ENCODE measurements at regions not wholly inside any gene's neighbourhood (a gene's known extent, or its start where the extent isn't known, plus 50 kb on each side); places are given as distances from the start of the nearest gene placed in this dataset.
"Not testable (repeated sequence)": the region's sequence is repeated elsewhere in the genome, so short reads cannot be mapped to it uniquely, and the experiment has no call there.

DNA sequence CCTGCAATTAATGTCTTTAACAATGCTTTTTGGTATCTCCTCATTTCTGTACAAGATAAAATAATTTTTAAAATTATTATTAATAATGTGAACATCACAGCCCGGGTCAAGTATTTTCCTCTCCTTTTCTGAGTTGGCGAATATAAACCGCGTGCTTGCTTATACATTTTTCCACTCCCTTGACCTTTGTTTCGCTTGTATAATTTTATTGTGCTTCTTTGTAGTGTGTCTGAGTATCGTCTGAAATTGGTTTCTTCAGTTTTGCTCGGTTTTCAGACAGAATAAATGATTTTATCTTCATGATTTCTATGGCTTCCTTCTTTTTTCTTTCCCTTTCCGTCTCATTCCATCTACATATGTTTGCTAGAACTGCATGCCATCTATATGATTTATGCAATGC lies 448.5 kb downstream of the MAT2B start:
- WGBS, 2 donors, result 60 to 73% methylated on average over 8 of the region's 8 CpGs
- H3K27ac ChIP-seq (ENCODE audit: low read depth in 2 of 2, low read length in 1 of 2), result no peak overlapping the region
- no peaks in the 10 kb centered on the region for H3K4me1 ChIP-seq (ENCODE audit: control insufficient read depth in 2 of 2, insufficient read depth in 2 of 2, low read length in 1 of 2)
- H3K9me3 ChIP-seq (ENCODE audit: control insufficient read depth in 2 of 2, insufficient read depth in 1 of 2, low read depth in 1 of 2, low read length in 1 of 2), result no peaks in the 10 kb centered on the region
- H3K27me3 ChIP-seq (ENCODE audit: control insufficient read depth in 1 of 2, insufficient read depth in 2 of 2, low read length in 2 of 2), result no peaks in the 10 kb centered on the region
- H3K36me3 ChIP-seq (ENCODE audit: control insufficient read depth in 2 of 2, insufficient read depth in 2 of 2, low read length in 1 of 2), result no peaks in the 10 kb centered on the region
- H3K4me3 ChIP-seq (ENCODE audit: low read depth in 1 of 2, low read length in 2 of 2), result no peak overlapping the region

DNA sequence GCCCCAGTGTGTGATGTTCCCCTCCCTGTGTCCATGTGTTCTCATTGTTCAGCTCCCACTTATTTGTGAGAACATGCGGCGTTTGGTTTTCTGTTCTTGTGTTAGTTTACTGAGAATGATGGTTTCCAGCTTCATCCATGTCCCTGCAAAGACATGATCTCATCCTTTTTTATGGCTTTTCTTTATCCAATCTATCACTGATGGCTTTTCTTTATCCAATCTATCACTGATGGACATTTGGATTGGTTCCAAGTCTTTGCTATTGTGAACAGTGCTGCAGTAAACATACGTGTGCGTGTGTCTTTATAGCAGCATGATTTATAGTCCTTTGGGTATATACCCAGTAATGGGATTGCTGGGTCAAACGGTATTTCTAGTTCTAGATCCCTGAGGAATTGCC lies 455.8 kb downstream of the MAT2B start:
- not testable (repeated sequence) for H3K27me3 ChIP-seq (ENCODE audit: control insufficient read depth in 1 of 2, insufficient read depth in 2 of 2, low read length in 2 of 2); H3K4me3 ChIP-seq (ENCODE audit: low read depth in 1 of 2, low read length in 2 of 2); H3K4me1 ChIP-seq (ENCODE audit: control insufficient read depth in 2 of 2, insufficient read depth in 2 of 2, low read length in 1 of 2); H3K9me3 ChIP-seq (ENCODE audit: control insufficient read depth in 2 of 2, insufficient read depth in 1 of 2, low read depth in 1 of 2, low read length in 1 of 2); H3K36me3 ChIP-seq (ENCODE audit: control insufficient read depth in 2 of 2, insufficient read depth in 2 of 2, low read length in 1 of 2); H3K27ac ChIP-seq (ENCODE audit: low read depth in 2 of 2, low read length in 1 of 2)
- WGBS, 2 donors, result 74 to 80% methylated on average over 5 of the region's 5 CpGs

GRCh38 chr5:163963881-163964280 lies 458.5 kb downstream of the MAT2B start:
- Histone ChIP-seq H3K36me3 (ENCODE audit: control insufficient read depth in 2 of 2, insufficient read depth in 2 of 2, low read length in 1 of 2) (no peaks in the 10 kb centered on the region), H3K27ac (ENCODE audit: low read depth in 2 of 2, low read length in 1 of 2) (no peak overlapping the region), H3K4me3 (ENCODE audit: low read depth in 1 of 2, low read length in 2 of 2) (no peak overlapping the region), H3K4me1 (ENCODE audit: control insufficient read depth in 2 of 2, insufficient read depth in 2 of 2, low read length in 1 of 2) (no peaks in the 10 kb centered on the region), H3K9me3 (ENCODE audit: control insufficient read depth in 2 of 2, insufficient read depth in 1 of 2, low read depth in 1 of 2, low read length in 1 of 2) (no peaks in the 10 kb centered on the region), H3K27me3 (ENCODE audit: control insufficient read depth in 1 of 2, insufficient read depth in 2 of 2, low read length in 2 of 2) (no peaks in the 10 kb centered on the region)
- 83 to 85% methylated on average over 9 of the region's 9 CpGs for WGBS, 2 donors

DNA sequence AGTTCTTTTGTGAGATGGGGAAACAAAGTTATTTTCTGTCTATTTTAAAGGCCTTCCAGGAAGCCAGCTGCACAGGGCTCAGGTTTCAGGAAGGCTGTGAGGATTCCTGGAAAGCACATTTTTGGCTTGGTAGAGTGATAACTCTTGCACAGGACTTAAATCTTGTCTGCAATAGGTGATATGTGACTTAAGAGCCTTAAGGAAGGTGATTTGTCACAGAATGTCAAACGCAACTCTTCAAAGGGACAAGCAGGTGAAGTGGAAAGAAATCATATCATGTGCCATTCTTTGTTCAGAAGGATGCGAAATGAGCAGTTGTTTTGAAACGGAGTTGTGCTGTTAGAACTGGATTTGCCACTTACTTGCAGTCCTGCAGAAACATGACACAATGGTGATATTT lies 459.3 kb downstream of the MAT2B start:
- H3K9me3 ChIP-seq (ENCODE audit: control insufficient read depth in 2 of 2, insufficient read depth in 1 of 2, low read depth in 1 of 2, low read length in 1 of 2), result no peaks in the 10 kb centered on the region
- H3K36me3 ChIP-seq (ENCODE audit: control insufficient read depth in 2 of 2, insufficient read depth in 2 of 2, low read length in 1 of 2), result no peaks in the 10 kb centered on the region
- no peak overlapping the region for H3K27ac ChIP-seq (ENCODE audit: low read depth in 2 of 2, low read length in 1 of 2)
- H3K4me1 ChIP-seq (ENCODE audit: control insufficient read depth in 2 of 2, insufficient read depth in 2 of 2, low read length in 1 of 2), result no peaks in the 10 kb centered on the region
- H3K27me3 ChIP-seq (ENCODE audit: control insufficient read depth in 1 of 2, insufficient read depth in 2 of 2, low read length in 2 of 2), result no peaks in the 10 kb centered on the region
- H3K4me3 ChIP-seq (ENCODE audit: low read depth in 1 of 2, low read length in 2 of 2), result no peak overlapping the region
- WGBS, 2 donors, result 45 to 54% methylated on average over 3 of the region's 3 CpGs

DNA sequence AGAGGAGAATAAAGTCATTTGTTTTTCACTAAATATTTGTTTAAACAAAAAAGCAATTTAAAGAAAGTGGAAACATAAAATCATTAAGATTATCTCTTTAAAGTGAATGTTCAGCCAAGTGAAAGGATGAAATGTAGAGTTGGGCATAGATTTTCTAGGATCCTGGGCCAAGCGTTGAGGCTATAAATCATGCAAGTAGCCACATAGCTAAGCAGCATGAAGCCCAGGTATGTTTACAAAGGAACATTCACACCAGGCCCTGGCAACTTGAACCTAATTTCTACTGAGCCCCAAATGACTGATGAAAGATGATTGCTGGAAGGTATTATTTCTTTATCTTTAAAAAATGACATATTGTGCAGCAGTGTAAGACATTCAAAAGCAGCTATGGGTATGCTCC lies 461.8 kb downstream of the MAT2B start:
- H3K4me1 ChIP-seq (ENCODE audit: control insufficient read depth in 2 of 2, insufficient read depth in 2 of 2, low read length in 1 of 2), result no peaks in the 10 kb centered on the region
- no peaks in the 10 kb centered on the region for H3K27me3 ChIP-seq (ENCODE audit: control insufficient read depth in 1 of 2, insufficient read depth in 2 of 2, low read length in 2 of 2)
- no peaks in the 10 kb centered on the region for H3K36me3 ChIP-seq (ENCODE audit: control insufficient read depth in 2 of 2, insufficient read depth in 2 of 2, low read length in 1 of 2)
- H3K4me3 ChIP-seq (ENCODE audit: low read depth in 1 of 2, low read length in 2 of 2), result no peak overlapping the region
- 42 to 55% methylated on average over 1 of the region's 1 CpG for WGBS, 2 donors
- no peak overlapping the region for H3K27ac ChIP-seq (ENCODE audit: low read depth in 2 of 2, low read length in 1 of 2)
- no peaks in the 10 kb centered on the region for H3K9me3 ChIP-seq (ENCODE audit: control insufficient read depth in 2 of 2, insufficient read depth in 1 of 2, low read depth in 1 of 2, low read length in 1 of 2)

GRCh38 chr5:163968651-163969050 lies 463.2 kb downstream of the MAT2B start:
- H3K27ac ChIP-seq (ENCODE audit: low read depth in 2 of 2, low read length in 1 of 2), result no peak overlapping the region
- H3K4me1 ChIP-seq (ENCODE audit: control insufficient read depth in 2 of 2, insufficient read depth in 2 of 2, low read length in 1 of 2), result no peaks in the 10 kb centered on the region
- no peak overlapping the region for H3K4me3 ChIP-seq (ENCODE audit: low read depth in 1 of 2, low read length in 2 of 2)
- WGBS, 2 donors, result 42 to 63% methylated on average over 2 of the region's 2 CpGs
- no peaks in the 10 kb centered on the region for H3K27me3 ChIP-seq (ENCODE audit: control insufficient read depth in 1 of 2, insufficient read depth in 2 of 2, low read length in 2 of 2)
- H3K36me3 ChIP-seq (ENCODE audit: control insufficient read depth in 2 of 2, insufficient read depth in 2 of 2, low read length in 1 of 2), result no peaks in the 10 kb centered on the region
- no peaks in the 10 kb centered on the region for H3K9me3 ChIP-seq (ENCODE audit: control insufficient read depth in 2 of 2, insufficient read depth in 1 of 2, low read depth in 1 of 2, low read length in 1 of 2)

DNA sequence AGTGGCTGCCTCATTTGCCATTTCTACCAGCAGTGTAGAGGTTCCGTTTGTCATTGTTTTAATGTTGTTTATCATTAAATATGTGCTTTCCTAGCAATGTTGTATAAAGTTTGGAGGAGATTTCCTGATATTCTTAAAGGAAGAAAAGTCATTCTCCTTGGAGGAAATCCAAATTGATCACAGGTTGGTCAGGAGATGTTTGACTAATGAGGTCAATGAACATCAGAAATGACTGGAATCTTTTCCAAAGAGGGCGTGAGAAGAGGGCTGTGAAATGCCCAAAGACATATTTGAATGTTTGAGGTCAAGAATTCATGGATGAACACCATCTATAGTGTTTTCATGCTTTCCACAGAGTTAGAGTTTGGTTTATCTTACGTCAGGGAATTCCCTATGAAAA lies 471.3 kb downstream of the MAT2B start:
- H3K36me3 ChIP-seq (ENCODE audit: control insufficient read depth in 2 of 2, insufficient read depth in 2 of 2, low read length in 1 of 2), result no peaks in the 10 kb centered on the region
- 71 to 83% methylated on average over 3 of the region's 3 CpGs for WGBS, 2 donors
- H3K4me3 ChIP-seq (ENCODE audit: low read depth in 1 of 2, low read length in 2 of 2), result no peak overlapping the region
- H3K27ac ChIP-seq (ENCODE audit: low read depth in 2 of 2, low read length in 1 of 2), result no peak overlapping the region
- H3K9me3 ChIP-seq (ENCODE audit: control insufficient read depth in 2 of 2, insufficient read depth in 1 of 2, low read depth in 1 of 2, low read length in 1 of 2), result no peaks in the 10 kb centered on the region
- H3K4me1 ChIP-seq (ENCODE audit: control insufficient read depth in 2 of 2, insufficient read depth in 2 of 2, low read length in 1 of 2), result peaks cover 0 to 2% of the 10 kb centered on the region in 2 donors
- no peaks in the 10 kb centered on the region for H3K27me3 ChIP-seq (ENCODE audit: control insufficient read depth in 1 of 2, insufficient read depth in 2 of 2, low read length in 2 of 2)

GRCh38 chr5:163978897-163979296 lies 473.5 kb downstream of the MAT2B start:
- H3K27ac ChIP-seq (ENCODE audit: low read depth in 2 of 2, low read length in 1 of 2), result no peak overlapping the region
- H3K9me3 ChIP-seq (ENCODE audit: control insufficient read depth in 2 of 2, insufficient read depth in 1 of 2, low read depth in 1 of 2, low read length in 1 of 2), result no peaks in the 10 kb centered on the region
- no peaks in the 10 kb centered on the region for H3K27me3 ChIP-seq (ENCODE audit: control insufficient read depth in 1 of 2, insufficient read depth in 2 of 2, low read length in 2 of 2)
- WGBS, 2 donors, result 39 to 47% methylated on average over 5 of the region's 5 CpGs
- H3K36me3 ChIP-seq (ENCODE audit: control insufficient read depth in 2 of 2, insufficient read depth in 2 of 2, low read length in 1 of 2), result no peaks in the 10 kb centered on the region
- H3K4me1 ChIP-seq (ENCODE audit: control insufficient read depth in 2 of 2, insufficient read depth in 2 of 2, low read length in 1 of 2), result peaks cover 0 to 2% of the 10 kb centered on the region in 2 donors
- no peak overlapping the region for H3K4me3 ChIP-seq (ENCODE audit: low read depth in 1 of 2, low read length in 2 of 2)

DNA sequence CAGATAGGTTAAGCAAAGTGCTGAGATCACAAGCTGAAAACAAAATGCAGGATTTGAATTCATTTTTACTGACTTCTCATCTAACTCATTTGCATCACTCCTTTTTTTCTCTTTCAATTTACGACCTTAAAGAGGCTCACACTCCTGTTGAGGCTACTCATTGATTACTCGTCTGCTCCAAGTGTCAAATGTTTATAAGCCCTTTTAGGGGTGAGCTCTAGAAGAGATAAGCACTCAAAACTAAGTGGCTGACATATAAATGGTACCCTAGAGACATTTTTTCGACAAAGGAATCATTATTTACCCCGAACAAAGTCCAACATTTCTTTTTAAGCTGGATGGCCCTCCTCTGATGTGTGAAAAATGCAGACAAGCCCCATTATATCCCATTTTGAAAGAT lies 483.1 kb downstream of the MAT2B start:
- no peaks in the 10 kb centered on the region for H3K4me1 ChIP-seq (ENCODE audit: control insufficient read depth in 2 of 2, insufficient read depth in 2 of 2, low read length in 1 of 2)
- H3K4me3 ChIP-seq (ENCODE audit: low read depth in 1 of 2, low read length in 2 of 2), result no peak overlapping the region
- no peaks in the 10 kb centered on the region for H3K27me3 ChIP-seq (ENCODE audit: control insufficient read depth in 1 of 2, insufficient read depth in 2 of 2, low read length in 2 of 2)
- WGBS, 2 donors, result 46 to 60% methylated on average over 4 of the region's 4 CpGs
- H3K9me3 ChIP-seq (ENCODE audit: control insufficient read depth in 2 of 2, insufficient read depth in 1 of 2, low read depth in 1 of 2, low read length in 1 of 2), result no peaks in the 10 kb centered on the region
- no peak overlapping the region for H3K27ac ChIP-seq (ENCODE audit: low read depth in 2 of 2, low read length in 1 of 2)
- H3K36me3 ChIP-seq (ENCODE audit: control insufficient read depth in 2 of 2, insufficient read depth in 2 of 2, low read length in 1 of 2), result no peaks in the 10 kb centered on the region

DNA sequence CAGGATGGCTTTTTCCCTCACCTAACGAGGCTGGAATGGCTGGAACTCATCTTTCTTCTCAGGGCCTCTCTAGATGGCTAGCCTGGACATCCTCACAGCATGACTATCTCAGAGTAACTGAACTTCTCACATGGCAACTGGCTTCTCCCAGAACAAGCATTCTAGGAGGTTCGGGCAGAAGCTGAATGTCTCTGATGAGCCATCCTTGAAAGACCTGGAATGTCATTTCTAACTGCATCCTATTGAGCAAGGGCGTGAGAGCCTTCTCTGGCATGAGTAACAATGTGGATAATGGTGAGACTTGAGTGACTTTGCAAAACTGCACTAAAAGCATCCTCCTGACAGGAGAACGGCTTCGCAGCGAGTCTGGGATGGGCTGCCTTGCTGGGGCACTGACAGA lies 487.7 kb downstream of the MAT2B start:
- WGBS, 2 donors, result 79 to 84% methylated on average over 6 of the region's 6 CpGs
- Histone ChIP-seq H3K36me3 (ENCODE audit: control insufficient read depth in 2 of 2, insufficient read depth in 2 of 2, low read length in 1 of 2) (no peaks in the 10 kb centered on the region), H3K4me1 (ENCODE audit: control insufficient read depth in 2 of 2, insufficient read depth in 2 of 2, low read length in 1 of 2) (no peaks in the 10 kb centered on the region), H3K4me3 (ENCODE audit: low read depth in 1 of 2, low read length in 2 of 2) (no peak overlapping the region), H3K27ac (ENCODE audit: low read depth in 2 of 2, low read length in 1 of 2) (no peak overlapping the region), H3K9me3 (ENCODE audit: control insufficient read depth in 2 of 2, insufficient read depth in 1 of 2, low read depth in 1 of 2, low read length in 1 of 2) (no peaks in the 10 kb centered on the region), H3K27me3 (ENCODE audit: control insufficient read depth in 1 of 2, insufficient read depth in 2 of 2, low read length in 2 of 2) (no peaks in the 10 kb centered on the region)
